Endothelial cell of umbilical vein (primary cell): ENCODE measurements at regions not wholly inside any gene's neighbourhood (a gene's known extent, or its start where the extent isn't known, plus 50 kb on each side); places are given as distances from the start of the nearest gene placed in this dataset.

Experiments
- BruUV-seq: library from RNA; stranded (reverse); fragments of 400-500 nt; replicated peaks from 2 replicates; lab custom pipeline; 2021; lab: Mats Ljungman, UMichigan
- CTCF ChIA-PET: fragments of 300-600, 350-600 bp; sonication (Branson Sonifier 250); formaldehyde crosslinking; loops from one replicate; lab custom pipeline; 2021; ENCODE audit warnings: antibody characterized with exemption, inconsistent platforms; lab: Charles Lee
- POLR2A ChIA-PET: fragments of 300-600, 350-600 bp; sonication (Branson Sonifier 250); formaldehyde crosslinking; loops from one replicate; lab custom pipeline; 2021; ENCODE audit warnings: antibody characterized with exemption, inconsistent platforms; lab: Charles Lee
- DNase-seq: peaks from one replicate; pipeline ENCODE4 v3.0.0-alpha.2; 2011; ENCODE audit warnings: low read depth, low spot score
- FAIRE-seq: peaks from 2 replicates; lab custom pipeline; 2011; peaks lifted over from hg19 to GRCh38; lab: Jason Lieb, UNC
- H2AFZ ChIP-seq: 2 replicates; pipeline ENCODE4 v1.6.0; 2012; ENCODE audit warnings: low read depth, low read length, control low read depth, inconsistent platforms
- H3K27ac ChIP-seq: 2 replicates; pipeline ENCODE4 v1.5.1; 2011; ENCODE audit warnings: low read depth, mild to moderate bottlenecking, control low read depth, low read length, moderate library complexity; ENCODE audit not compliant: insufficient read depth
- H3K27me3 ChIP-seq, 2 experiments: 2 replicates each; pipeline versions ENCODE4 v1.6.0 to v1.6.1; 2011; ENCODE audit warnings: low read length in 2 of 2, mixed read lengths in 1 of 2; ENCODE audit not compliant: control insufficient read depth in 2 of 2, insufficient read depth in 2 of 2
- H3K36me3 ChIP-seq, 2 experiments: 2 replicates in 1 of 2; 3 replicates in 1 of 2; pipeline ENCODE4 v1.5.1; 2011; ENCODE audit warnings: low read length in 2 of 2, mild to moderate bottlenecking in 1 of 2, moderate library complexity in 1 of 2; ENCODE audit not compliant: control insufficient read depth in 2 of 2, insufficient read depth in 2 of 2; ENCODE audit errors: extremely low read depth in 1 of 2
- H3K4me1 ChIP-seq: 3 replicates; pipeline ENCODE4 v1.5.1; 2011; ENCODE audit warnings: mild to moderate bottlenecking, low read length; ENCODE audit not compliant: control insufficient read depth, insufficient read depth; ENCODE audit errors: extremely low read depth
- H3K4me2 ChIP-seq: 2 replicates; pipeline ENCODE4 v1.6.1; 2011; ENCODE audit warnings: low read length, control low read depth, mixed read lengths; ENCODE audit not compliant: insufficient read depth
- H3K4me3 ChIP-seq, 3 experiments: fragments of 200-600 bp in 1 of 3; sonication (generic), shearing (Covaris generic) in 1 of 3; replicated peaks in 1 of 3; 2 replicates each; pipeline ENCODE4 v1.5.1; 2011 to 2016; ENCODE audit warnings: control low read depth in 3 of 3, low read length in 3 of 3, mild to moderate bottlenecking in 2 of 3, inconsistent platforms in 1 of 3, low read depth in 1 of 3, moderate library complexity in 1 of 3; ENCODE audit not compliant: insufficient read depth in 1 of 3
- H3K79me2 ChIP-seq: 2 replicates; pipeline ENCODE4 v1.6.0; 2012; ENCODE audit warnings: low read length, inconsistent platforms; ENCODE audit not compliant: control insufficient read depth, insufficient read depth
- H3K9ac ChIP-seq: replicated peaks from 2 replicates; pipeline ENCODE3; 2011; ENCODE audit warnings: low read length, control low read depth; ENCODE audit not compliant: insufficient read depth; ENCODE audit errors: extremely low read depth
- H3K9me1 ChIP-seq: replicated peaks from 3 replicates; pipeline ENCODE4 v1.6.0; 2011; ENCODE audit warnings: mild to moderate bottlenecking, low read length; ENCODE audit not compliant: control insufficient read depth, insufficient read depth; ENCODE audit errors: extremely low read depth
- H3K9me3 ChIP-seq: replicated peaks from 2 replicates; pipeline ENCODE4 v1.5.1; 2012; ENCODE audit warnings: low read length, inconsistent platforms; ENCODE audit not compliant: control insufficient read depth, insufficient read depth
- H4K20me1 ChIP-seq: replicated peaks from 2 replicates; pipeline ENCODE3; 2011; ENCODE audit warnings: mild to moderate bottlenecking, low read length; ENCODE audit not compliant: control insufficient read depth, insufficient read depth; ENCODE audit errors: extremely low read depth
- EZH2 ChIP-seq: IDR thresholded peaks from 2 replicates; pipeline ENCODE4 v1.6.1; 2012; ENCODE audit warnings: borderline replicate concordance, low read depth, mild to moderate bottlenecking, moderate library complexity, low read length, inconsistent platforms; ENCODE audit not compliant: severe bottlenecking
- FOS ChIP-seq: IDR thresholded peaks from 2 replicates; pipeline ENCODE4 v1.6.1; 2011; ENCODE audit warnings: mild to moderate bottlenecking, low read length, moderate library complexity, borderline replicate concordance; ENCODE audit not compliant: insufficient read depth
- GATA2 ChIP-seq: IDR thresholded peaks from 2 replicates; pipeline ENCODE4 v1.7.0; 2011; ENCODE audit warnings: low read depth, mild to moderate bottlenecking, moderate library complexity, mixed read lengths, low read length; ENCODE audit not compliant: insufficient read length, insufficient read depth
- JUN ChIP-seq: IDR thresholded peaks from 2 replicates; pipeline ENCODE4 v1.6.1; 2011; ENCODE audit warnings: borderline replicate concordance, low read depth; ENCODE audit not compliant: insufficient read length, insufficient read depth
- MAX ChIP-seq: IDR thresholded peaks from 2 replicates; pipeline ENCODE4 v1.6.1; 2011; ENCODE audit not compliant: insufficient read depth, insufficient read length
- MYC ChIP-seq: IDR thresholded peaks from one replicate; pipeline ENCODE4 v1.6.1; 2011; ENCODE audit warnings: mild to moderate bottlenecking, low read depth, low read length
- POLR2A ChIP-seq: IDR thresholded peaks from 2 replicates; pipeline ENCODE4 v1.6.1; 2012; ENCODE audit warnings: low read depth, mild to moderate bottlenecking, control low read depth, low read length
- POLR2AphosphoS5 ChIP-seq: IDR thresholded peaks from 2 replicates; pipeline ENCODE4 v1.6.1; 2012; ENCODE audit warnings: low read depth, mild to moderate bottlenecking, control low read depth, low read length, moderate library complexity; ENCODE audit not compliant: insufficient read depth
- dilution Hi-C: fragments of 300-500 bp; cut with MboI; formaldehyde crosslinking; loops from one replicate; pipeline ENCODE4 v1.15.0; 2019; ENCODE audit warnings: low sequenced_read_pairs; ENCODE audit not compliant: extremely low pct_ligation_motif_present
- intact Hi-C: fragments of 100-400 bp; cut with micrococcal nuclease; formaldehyde crosslinking; loops from one replicate; pipeline ENCODE4 v1.10.0; 2022
- TF ChIP-seq, protein P1 (sequence below), 2 donors: IDR thresholded peaks; 1 replicate in 1 of 2; 2 replicates in 1 of 2; pipeline ENCODE4 v1.5.1; 2011; ENCODE audit warnings: low read length in 2 of 2, mild to moderate bottlenecking in 2 of 2, moderate library complexity in 2 of 2, control low read depth in 1 of 2, inconsistent platforms in 1 of 2, low read depth in 1 of 2; ENCODE audit not compliant: insufficient read depth in 1 of 2; ENCODE audit errors: extremely low read depth in 1 of 2

- Histone ChIP-seq H3K9me3 (no peaks in the 10 kb centered on the region), H3K27me3 (peaks cover 6 to 7% of the 10 kb centered on the region in 2 experiments), H3K9me1 (no peaks in the 10 kb centered on the region), H3K36me3 (no peaks in the 10 kb centered on the region), H3K4me2 (no peak overlapping the region), H3K4me3 (no peak overlapping the region), H4K20me1 (no peaks in the 10 kb centered on the region), H3K4me1 (no peaks in the 10 kb centered on the region), H2AFZ (no peak overlapping the region), H3K27ac (no peak overlapping the region), H3K79me2 (no peaks in the 10 kb centered on the region), H3K9ac (no peak overlapping the region)
- ChIA-PET CTCF (no interaction called here), POLR2A (no interaction called here)
- no TSS peak for BruUV-seq
- dilution Hi-C loops, result no loop called here
- DNase-seq (no peak), FAIRE-seq (no peak)
- intact Hi-C loops, result no loop called here
- TF ChIP-seq MAX, result no peak
- no peak for TF ChIP-seq POLR2AphosphoS5
- no peak for TF ChIP-seq GATA2
- TF ChIP-seq FOS, result no peak
- no peak for TF ChIP-seq JUN
- TF ChIP-seq MYC, result no peak
- TF ChIP-seq EZH2, result no peak
- no peak for TF ChIP-seq POLR2A
- TF ChIP-seq, protein P1, sequence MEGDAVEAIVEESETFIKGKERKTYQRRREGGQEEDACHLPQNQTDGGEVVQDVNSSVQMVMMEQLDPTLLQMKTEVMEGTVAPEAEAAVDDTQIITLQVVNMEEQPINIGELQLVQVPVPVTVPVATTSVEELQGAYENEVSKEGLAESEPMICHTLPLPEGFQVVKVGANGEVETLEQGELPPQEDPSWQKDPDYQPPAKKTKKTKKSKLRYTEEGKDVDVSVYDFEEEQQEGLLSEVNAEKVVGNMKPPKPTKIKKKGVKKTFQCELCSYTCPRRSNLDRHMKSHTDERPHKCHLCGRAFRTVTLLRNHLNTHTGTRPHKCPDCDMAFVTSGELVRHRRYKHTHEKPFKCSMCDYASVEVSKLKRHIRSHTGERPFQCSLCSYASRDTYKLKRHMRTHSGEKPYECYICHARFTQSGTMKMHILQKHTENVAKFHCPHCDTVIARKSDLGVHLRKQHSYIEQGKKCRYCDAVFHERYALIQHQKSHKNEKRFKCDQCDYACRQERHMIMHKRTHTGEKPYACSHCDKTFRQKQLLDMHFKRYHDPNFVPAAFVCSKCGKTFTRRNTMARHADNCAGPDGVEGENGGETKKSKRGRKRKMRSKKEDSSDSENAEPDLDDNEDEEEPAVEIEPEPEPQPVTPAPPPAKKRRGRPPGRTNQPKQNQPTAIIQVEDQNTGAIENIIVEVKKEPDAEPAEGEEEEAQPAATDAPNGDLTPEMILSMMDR (IDR thresholded peaks at IDR 0.05; ENCODE audit: extremely low read depth in 1 of 2, insufficient read depth in 1 of 2, low read depth in 1 of 2, low read length in 2 of 2), result no peak
These were observed 59.1 kb upstream of the LHX1 start for GRCh38 chr17:36878216-36878615.
